ENCODE measurements at regions not wholly inside any gene's neighbourhood (a gene's known extent, or its start where the extent isn't known, plus 50 kb on each side); places are given as distances from the start of the nearest gene placed in this dataset.

DNA sequence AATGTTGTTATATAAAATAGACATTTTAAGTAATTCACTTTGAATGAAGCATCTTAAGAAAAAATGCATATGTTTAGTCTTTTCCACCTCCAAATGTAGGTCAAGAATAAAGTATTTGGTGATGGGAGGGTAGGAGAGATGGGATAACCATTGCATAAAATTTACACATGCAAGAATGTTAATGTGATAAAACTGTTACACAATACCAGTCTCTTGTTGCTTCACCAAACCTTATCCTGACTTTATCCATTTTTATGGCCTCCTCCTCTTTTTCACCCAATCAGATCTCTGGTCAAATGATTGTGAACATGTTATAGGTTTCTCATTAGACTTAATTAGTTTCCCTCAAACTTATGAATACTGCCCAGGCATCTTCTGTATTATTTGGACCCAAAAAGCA is 994.5 kb upstream of the FLRT2 start:
- Histone ChIP-seq H3K4me1 (ENCODE audit: control insufficient read depth in 1 of 2, insufficient read depth in 2 of 2, low read length in 2 of 2) (no peaks in the 10 kb centered on the region), H3K27ac (ENCODE audit: low read length) (no peak overlapping the region), H3K36me3 (ENCODE audit: control insufficient read depth in 1 of 2, insufficient read depth in 2 of 2, low read length in 2 of 2) (no peaks in the 10 kb centered on the region), H3K4me3 (ENCODE audit: low read depth in 1 of 2, low read length in 2 of 2) (no peak overlapping the region), H3K9me3 (ENCODE audit: control insufficient read depth in 1 of 2, low read length in 2 of 2) (no peaks in the 10 kb centered on the region), H3K27me3 (ENCODE audit: low read depth, low read length) (no peaks in the 10 kb centered on the region)

DNA sequence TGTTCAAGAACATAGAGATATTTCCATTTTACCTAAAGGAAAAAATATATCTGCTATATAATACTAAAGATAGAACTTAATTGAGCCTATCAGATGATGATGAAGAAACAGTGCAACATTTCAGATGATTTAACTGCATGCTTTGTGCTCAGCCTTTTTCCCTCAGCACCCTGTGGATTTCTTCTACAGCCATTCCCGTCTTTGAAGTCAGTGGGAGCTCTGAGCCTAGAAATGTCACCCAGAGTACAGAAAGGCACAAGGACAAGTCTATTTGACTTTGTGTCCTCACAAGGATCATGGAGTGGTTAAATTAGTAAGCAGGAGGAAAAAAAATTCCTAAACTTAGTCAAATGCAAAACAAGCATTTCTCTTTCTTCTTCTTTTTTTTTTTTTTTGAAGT is 994.0 kb upstream of the FLRT2 start:
- Histone ChIP-seq H3K4me3 (ENCODE audit: low read depth in 1 of 2, low read length in 2 of 2) (no peak overlapping the region), H3K4me1 (ENCODE audit: control insufficient read depth in 1 of 2, insufficient read depth in 2 of 2, low read length in 2 of 2) (no peaks in the 10 kb centered on the region), H3K36me3 (ENCODE audit: control insufficient read depth in 1 of 2, insufficient read depth in 2 of 2, low read length in 2 of 2) (no peaks in the 10 kb centered on the region), H3K9me3 (ENCODE audit: control insufficient read depth in 1 of 2, low read length in 2 of 2) (no peaks in the 10 kb centered on the region), H3K27ac (ENCODE audit: low read length) (no peak overlapping the region), H3K27me3 (ENCODE audit: low read depth, low read length) (no peaks in the 10 kb centered on the region)

DNA sequence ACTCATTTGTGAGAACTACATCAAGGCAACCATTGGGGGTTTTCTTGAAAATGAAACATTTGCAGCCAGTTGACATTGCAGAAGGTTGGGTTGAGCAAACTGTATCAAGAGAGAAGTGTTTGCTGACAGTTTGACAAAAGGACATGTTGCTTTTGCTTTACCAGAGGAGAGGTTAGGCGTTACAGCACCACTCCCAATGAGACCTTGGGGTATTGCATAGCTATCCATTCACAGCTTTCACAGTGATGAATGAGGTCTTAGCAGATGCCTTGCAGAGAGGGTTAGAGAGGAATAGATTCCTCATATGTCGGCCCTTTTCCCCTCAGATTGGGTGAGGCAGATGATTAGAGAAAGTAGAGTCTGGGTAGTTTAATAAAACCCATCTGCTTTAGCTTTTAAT is 988.9 kb upstream of the FLRT2 start:
- no peaks in the 10 kb centered on the region for H3K36me3 ChIP-seq (ENCODE audit: control insufficient read depth in 1 of 2, insufficient read depth in 2 of 2, low read length in 2 of 2)
- no peak overlapping the region for H3K27ac ChIP-seq (ENCODE audit: low read length)
- no peaks in the 10 kb centered on the region for H3K27me3 ChIP-seq (ENCODE audit: low read depth, low read length)
- no peaks in the 10 kb centered on the region for H3K4me1 ChIP-seq (ENCODE audit: control insufficient read depth in 1 of 2, insufficient read depth in 2 of 2, low read length in 2 of 2)
- no peak overlapping the region for H3K4me3 ChIP-seq (ENCODE audit: low read depth in 1 of 2, low read length in 2 of 2)
- H3K9me3 ChIP-seq (ENCODE audit: control insufficient read depth in 1 of 2, low read length in 2 of 2): no peaks in the 10 kb centered on the region

DNA sequence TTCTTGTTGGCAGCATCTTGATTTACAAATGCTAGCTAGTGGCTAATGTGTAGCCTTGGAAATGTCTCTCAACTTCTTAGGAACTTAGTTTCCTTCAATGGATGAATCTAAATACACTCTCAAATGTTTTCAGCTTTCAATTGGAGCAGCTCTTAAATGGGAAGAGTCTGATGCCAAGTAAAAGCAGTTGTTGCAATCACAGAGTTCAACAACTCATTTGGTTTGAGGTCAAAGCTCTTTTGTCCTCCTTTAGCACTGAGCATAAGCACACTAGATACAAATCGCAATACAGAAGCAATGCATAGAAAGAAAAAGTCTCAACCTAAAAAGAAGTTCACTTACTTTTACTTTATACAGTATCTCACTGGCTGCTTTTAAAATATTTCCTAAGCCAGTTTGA is 986.1 kb upstream of the FLRT2 start:
- Histone ChIP-seq H3K36me3 (ENCODE audit: control insufficient read depth in 1 of 2, insufficient read depth in 2 of 2, low read length in 2 of 2) (no peaks in the 10 kb centered on the region), H3K9me3 (ENCODE audit: control insufficient read depth in 1 of 2, low read length in 2 of 2) (no peaks in the 10 kb centered on the region), H3K4me1 (ENCODE audit: control insufficient read depth in 1 of 2, insufficient read depth in 2 of 2, low read length in 2 of 2) (no peaks in the 10 kb centered on the region), H3K4me3 (ENCODE audit: low read depth in 1 of 2, low read length in 2 of 2) (no peak overlapping the region), H3K27ac (ENCODE audit: low read length) (no peak overlapping the region), H3K27me3 (ENCODE audit: low read depth, low read length) (no peaks in the 10 kb centered on the region)

DNA sequence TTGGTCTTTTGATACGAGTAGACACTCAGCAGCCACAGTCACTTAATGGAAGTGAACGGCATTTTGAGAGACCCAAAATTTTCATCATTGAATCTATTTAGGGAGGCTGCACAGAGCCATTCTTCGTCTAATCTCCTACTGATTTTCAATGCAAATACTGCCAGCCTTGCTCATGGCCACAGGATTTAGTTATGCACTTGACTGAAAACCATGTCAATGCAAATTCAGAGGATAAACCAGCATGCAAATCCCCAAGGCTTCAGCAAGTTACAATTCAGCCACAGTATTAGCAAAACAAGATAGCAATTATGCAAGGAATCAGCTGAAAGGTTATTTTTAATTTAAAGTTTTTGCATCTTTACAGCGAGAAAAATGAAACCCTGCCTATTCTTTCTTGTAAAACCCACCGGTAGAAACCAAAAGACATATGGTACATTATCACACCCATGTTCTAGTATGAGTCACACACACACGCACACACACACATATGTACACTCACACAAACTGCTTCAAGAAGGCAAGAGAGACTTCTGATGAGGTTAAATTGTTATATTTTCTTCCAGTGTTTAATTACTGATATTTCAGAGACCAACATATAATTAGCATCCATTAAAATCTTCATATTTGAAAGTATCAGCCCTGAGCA is 985.3 kb upstream of the FLRT2 start:
- no peaks in the 10 kb centered on the region for H3K9me3 ChIP-seq (ENCODE audit: control insufficient read depth in 1 of 2, low read length in 2 of 2)
- H3K27me3 ChIP-seq (ENCODE audit: low read depth, low read length): no peaks in the 10 kb centered on the region
- H3K36me3 ChIP-seq (ENCODE audit: control insufficient read depth in 1 of 2, insufficient read depth in 2 of 2, low read length in 2 of 2): no peaks in the 10 kb centered on the region
- no peak overlapping the region for H3K27ac ChIP-seq (ENCODE audit: low read length)
- no peak overlapping the region for H3K4me3 ChIP-seq (ENCODE audit: low read depth in 1 of 2, low read length in 2 of 2)
- H3K4me1 ChIP-seq (ENCODE audit: control insufficient read depth in 1 of 2, insufficient read depth in 2 of 2, low read length in 2 of 2): no peaks in the 10 kb centered on the region

DNA sequence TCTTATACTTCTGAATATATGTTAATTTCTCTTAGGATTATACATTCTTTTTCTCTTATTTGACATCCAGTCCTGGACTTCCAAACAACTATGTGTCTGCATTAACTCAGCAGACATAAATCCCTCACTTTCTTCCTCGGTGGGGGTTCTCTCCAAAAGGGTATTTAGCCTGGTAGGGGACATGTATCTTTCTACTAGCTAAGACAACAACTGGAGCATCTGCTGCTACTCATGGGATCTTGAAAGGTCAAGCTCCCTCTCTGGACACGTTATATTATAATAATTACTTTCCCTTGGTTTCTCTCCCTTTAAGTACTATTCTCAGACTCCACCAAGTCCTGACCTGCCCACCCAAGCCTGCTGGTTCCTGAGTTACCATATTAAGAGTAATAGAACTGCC is 983.7 kb upstream of the FLRT2 start:
- H3K4me1 ChIP-seq (ENCODE audit: control insufficient read depth in 1 of 2, insufficient read depth in 2 of 2, low read length in 2 of 2): no peaks in the 10 kb centered on the region
- H3K27ac ChIP-seq (ENCODE audit: low read length): no peak overlapping the region
- H3K27me3 ChIP-seq (ENCODE audit: low read depth, low read length): no peaks in the 10 kb centered on the region
- no peaks in the 10 kb centered on the region for H3K9me3 ChIP-seq (ENCODE audit: control insufficient read depth in 1 of 2, low read length in 2 of 2)
- H3K4me3 ChIP-seq (ENCODE audit: low read depth in 1 of 2, low read length in 2 of 2): no peak overlapping the region
- no peaks in the 10 kb centered on the region for H3K36me3 ChIP-seq (ENCODE audit: control insufficient read depth in 1 of 2, insufficient read depth in 2 of 2, low read length in 2 of 2)

DNA sequence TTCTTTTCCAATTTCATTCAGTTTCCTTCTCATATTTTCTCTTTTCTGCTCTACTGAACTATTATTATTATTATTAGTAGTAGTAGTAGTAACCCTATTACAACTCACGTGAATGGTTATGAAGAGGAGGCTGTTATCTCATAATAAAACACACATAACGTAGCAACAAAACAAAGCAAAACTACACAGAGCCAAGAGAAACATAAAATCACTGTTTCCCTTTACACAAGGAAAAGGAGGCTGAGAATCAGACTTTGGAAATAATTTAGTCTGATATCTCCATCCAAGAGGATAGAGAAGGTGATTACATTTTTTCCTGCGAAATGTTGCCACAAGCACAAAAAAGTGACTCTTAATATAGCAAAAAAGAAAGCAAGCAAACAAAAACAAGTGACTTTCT is 975.8 kb upstream of the FLRT2 start:
- no peaks in the 10 kb centered on the region for H3K4me1 ChIP-seq (ENCODE audit: control insufficient read depth in 1 of 2, insufficient read depth in 2 of 2, low read length in 2 of 2)
- H3K27ac ChIP-seq (ENCODE audit: low read length): no peak overlapping the region
- H3K4me3 ChIP-seq (ENCODE audit: low read depth in 1 of 2, low read length in 2 of 2): no peak overlapping the region
- H3K9me3 ChIP-seq (ENCODE audit: control insufficient read depth in 1 of 2, low read length in 2 of 2): no peaks in the 10 kb centered on the region
- no peaks in the 10 kb centered on the region for H3K36me3 ChIP-seq (ENCODE audit: control insufficient read depth in 1 of 2, insufficient read depth in 2 of 2, low read length in 2 of 2)
- no peaks in the 10 kb centered on the region for H3K27me3 ChIP-seq (ENCODE audit: low read depth, low read length)

DNA sequence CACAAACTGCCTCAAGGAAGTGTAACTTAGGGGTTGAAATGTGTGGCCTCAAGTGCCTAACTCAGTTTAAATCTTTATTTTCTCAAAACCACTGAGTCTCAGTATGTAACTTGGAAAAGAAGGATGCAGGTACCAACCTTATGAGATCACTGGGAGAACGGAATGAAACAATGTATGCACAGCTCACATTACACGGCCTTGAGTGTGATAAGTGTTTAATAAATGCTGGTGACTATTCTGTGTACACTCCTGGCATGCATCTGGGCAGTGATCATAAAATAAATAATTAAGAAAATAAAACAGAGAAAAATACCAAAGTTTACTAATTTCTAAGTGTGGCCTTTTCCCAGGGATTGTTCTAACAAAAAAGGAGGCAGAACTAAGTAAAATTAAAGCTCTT is 974.5 kb upstream of the FLRT2 start:
- H3K27me3 ChIP-seq (ENCODE audit: low read depth, low read length): no peaks in the 10 kb centered on the region
- no peaks in the 10 kb centered on the region for H3K9me3 ChIP-seq (ENCODE audit: control insufficient read depth in 1 of 2, low read length in 2 of 2)
- no peak overlapping the region for H3K27ac ChIP-seq (ENCODE audit: low read length)
- H3K4me1 ChIP-seq (ENCODE audit: control insufficient read depth in 1 of 2, insufficient read depth in 2 of 2, low read length in 2 of 2): no peaks in the 10 kb centered on the region
- H3K36me3 ChIP-seq (ENCODE audit: control insufficient read depth in 1 of 2, insufficient read depth in 2 of 2, low read length in 2 of 2): no peaks in the 10 kb centered on the region
- no peak overlapping the region for H3K4me3 ChIP-seq (ENCODE audit: low read depth in 1 of 2, low read length in 2 of 2)

DNA sequence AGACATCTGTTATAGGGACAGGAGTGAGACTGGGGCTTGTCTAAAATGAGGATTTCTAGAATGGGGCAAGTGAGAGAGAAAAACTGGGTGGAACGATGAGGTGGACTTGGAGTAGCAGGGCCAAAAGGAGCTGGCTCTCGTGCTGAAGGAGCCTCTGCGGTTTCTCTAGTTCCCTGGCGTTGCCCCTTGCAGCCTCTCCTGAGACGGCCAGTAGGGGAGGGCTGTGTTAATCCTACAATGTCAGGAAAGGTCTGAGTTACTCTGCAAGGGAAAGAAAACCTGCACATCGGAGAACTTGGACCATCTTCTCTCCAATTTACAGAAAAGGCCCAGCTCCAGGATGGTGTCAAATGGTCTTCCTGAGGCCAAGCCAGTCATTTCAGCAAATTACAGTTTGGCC is 963.8 kb upstream of the FLRT2 start:
- no peak overlapping the region for H3K4me3 ChIP-seq (ENCODE audit: low read depth in 1 of 2, low read length in 2 of 2)
- H3K9me3 ChIP-seq (ENCODE audit: control insufficient read depth in 1 of 2, low read length in 2 of 2): no peaks in the 10 kb centered on the region
- H3K27me3 ChIP-seq (ENCODE audit: low read depth, low read length): no peaks in the 10 kb centered on the region
- H3K27ac ChIP-seq (ENCODE audit: low read length): no peak overlapping the region
- H3K36me3 ChIP-seq (ENCODE audit: control insufficient read depth in 1 of 2, insufficient read depth in 2 of 2, low read length in 2 of 2): no peaks in the 10 kb centered on the region
- no peaks in the 10 kb centered on the region for H3K4me1 ChIP-seq (ENCODE audit: control insufficient read depth in 1 of 2, insufficient read depth in 2 of 2, low read length in 2 of 2)

DNA sequence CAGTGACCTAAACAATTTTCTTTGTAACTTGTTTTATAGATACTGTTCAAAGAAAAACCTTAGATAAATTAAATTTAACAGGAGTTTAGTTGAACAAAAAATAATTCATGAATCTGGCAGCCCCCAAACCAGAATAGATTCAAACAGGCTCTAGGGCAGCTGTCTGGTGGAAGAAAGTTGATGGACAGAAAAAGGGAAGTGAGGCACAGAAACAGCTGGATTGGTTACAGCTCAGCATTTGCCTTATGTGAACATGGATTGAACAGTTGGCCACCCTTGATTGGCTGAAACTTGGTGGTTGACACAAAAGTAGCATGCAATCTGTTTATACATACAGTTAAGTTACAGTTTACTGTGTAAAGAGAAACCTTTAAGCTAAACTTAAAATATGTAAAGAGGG is 954.3 kb upstream of the FLRT2 start:
- no peak overlapping the region for H3K27ac ChIP-seq (ENCODE audit: low read length)
- no peaks in the 10 kb centered on the region for H3K4me1 ChIP-seq (ENCODE audit: control insufficient read depth in 1 of 2, insufficient read depth in 2 of 2, low read length in 2 of 2)
- no peaks in the 10 kb centered on the region for H3K36me3 ChIP-seq (ENCODE audit: control insufficient read depth in 1 of 2, insufficient read depth in 2 of 2, low read length in 2 of 2)

DNA sequence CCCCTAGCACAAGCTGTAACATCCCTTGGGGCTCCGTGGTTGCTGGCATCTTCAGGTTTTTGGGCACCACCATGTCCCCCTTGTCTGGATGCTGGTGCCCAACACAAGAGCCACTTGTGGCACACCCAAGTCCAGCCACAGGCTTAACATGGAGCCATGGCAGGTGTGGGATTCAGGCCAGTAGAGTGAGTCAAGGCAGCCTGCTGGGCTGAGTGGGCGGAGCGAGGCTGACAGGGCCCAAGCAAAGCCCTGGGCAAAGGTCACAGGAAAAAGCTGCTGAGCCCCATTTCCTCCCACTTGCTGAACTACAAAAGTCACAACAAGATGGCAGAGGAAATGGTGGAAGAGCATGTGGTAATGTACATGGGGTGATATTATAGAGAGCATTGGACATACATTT is 950.7 kb upstream of the FLRT2 start:
- H3K27me3 ChIP-seq (ENCODE audit: low read depth, low read length): no peaks in the 10 kb centered on the region

More for the DNA sequence above, 954.3 kb upstream of the FLRT2 start:
- no peaks in the 10 kb centered on the region for H3K9me3 ChIP-seq (ENCODE audit: control insufficient read depth in 1 of 2, low read length in 2 of 2)
- no peaks in the 10 kb centered on the region for H3K27me3 ChIP-seq (ENCODE audit: low read depth, low read length)
- no peak overlapping the region for H3K4me3 ChIP-seq (ENCODE audit: low read depth in 1 of 2, low read length in 2 of 2)

DNA sequence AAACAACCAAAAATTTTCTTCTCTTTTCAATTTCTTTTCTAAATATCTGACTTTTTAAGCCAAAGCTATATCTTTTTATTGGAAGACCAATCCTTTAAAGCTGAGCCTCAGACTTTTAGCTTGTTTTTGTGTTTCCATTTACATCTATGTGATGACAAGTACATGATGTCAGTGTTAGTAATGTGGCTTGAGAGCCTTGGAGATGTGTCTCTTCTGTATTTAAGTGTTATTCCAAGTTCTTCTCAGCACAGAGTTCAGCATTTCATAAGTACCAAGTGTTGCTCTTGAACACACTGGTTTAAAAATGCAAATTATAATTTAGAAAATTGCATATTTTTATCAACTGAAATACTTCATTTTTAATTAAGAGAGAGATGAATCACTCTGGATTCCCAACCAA is 948.9 kb upstream of the FLRT2 start:
- Histone ChIP-seq H3K4me1 (ENCODE audit: control insufficient read depth in 1 of 2, insufficient read depth in 2 of 2, low read length in 2 of 2) (no peaks in the 10 kb centered on the region), H3K36me3 (ENCODE audit: control insufficient read depth in 1 of 2, insufficient read depth in 2 of 2, low read length in 2 of 2) (no peaks in the 10 kb centered on the region), H3K27me3 (ENCODE audit: low read depth, low read length) (no peaks in the 10 kb centered on the region), H3K9me3 (ENCODE audit: control insufficient read depth in 1 of 2, low read length in 2 of 2) (no peaks in the 10 kb centered on the region), H3K27ac (ENCODE audit: low read length) (no peak overlapping the region), H3K4me3 (ENCODE audit: low read depth in 1 of 2, low read length in 2 of 2) (no peak overlapping the region)

More for the DNA sequence above, 950.7 kb upstream of the FLRT2 start:
- no peaks in the 10 kb centered on the region for H3K4me1 ChIP-seq (ENCODE audit: control insufficient read depth in 1 of 2, insufficient read depth in 2 of 2, low read length in 2 of 2)
- H3K27ac ChIP-seq (ENCODE audit: low read length): no peak overlapping the region
- H3K9me3 ChIP-seq (ENCODE audit: control insufficient read depth in 1 of 2, low read length in 2 of 2): no peaks in the 10 kb centered on the region
- H3K4me3 ChIP-seq (ENCODE audit: low read depth in 1 of 2, low read length in 2 of 2): no peak overlapping the region
- no peaks in the 10 kb centered on the region for H3K36me3 ChIP-seq (ENCODE audit: control insufficient read depth in 1 of 2, insufficient read depth in 2 of 2, low read length in 2 of 2)
